ENCODE measurements at regions not wholly inside any gene's neighbourhood (a gene's known extent, or its start where the extent isn't known, plus 50 kb on each side); places are given as distances from the start of the nearest gene placed in this dataset.

- TF ChIP-seq CTCF (IDR thresholded peaks at IDR 0.05) (no peak), POLR2A (IDR thresholded peaks at IDR 0.05) (no peak)
Observed at GRCh38 chr13:62625214-62625881, 1209.7 kb upstream of the PCDH20 start.
